ENCODE measurements at regions not wholly inside any gene's neighbourhood (a gene's known extent, or its start where the extent isn't known, plus 50 kb on each side); places are given as distances from the start of the nearest gene placed in this dataset.

GRCh38 chr4:128558896-128559679 lies 250.4 kb upstream of the JADE1 start:
- TF ChIP-seq POLR2AphosphoS5 (IDR thresholded peaks at IDR 0.05) (no peak), CTCF (IDR thresholded peaks at IDR 0.05) (no peak)

Data from breast epithelium (tissue), 3 donors.